K562 (cell line): ENCODE measurements at regions not wholly inside any gene's neighbourhood (a gene's known extent, or its start where the extent isn't known, plus 50 kb on each side); places are given as distances from the start of the nearest gene placed in this dataset.
A peak's percentile ranks its signal among the peaks of the same experiment; 100 is the strongest.

ENCODE experiments used
- ARID1B ChIP-seq: fragments of 450-650 bp; IDR thresholded peaks from 2 replicates; pipeline ENCODE4 v1.6.1; 2016; ENCODE audit warnings: antibody characterized with exemption, mild to moderate bottlenecking, inconsistent platforms
- BDP1 ChIP-seq: IDR thresholded peaks from 3 replicates; pipeline ENCODE4 v1.6.1; 2011; ENCODE audit not compliant: insufficient read length, insufficient read depth
- DACH1 ChIP-seq: fragments of 450-650 bp; IDR thresholded peaks from 2 replicates; pipeline ENCODE4 v1.6.1; 2018; ENCODE audit not compliant: partially characterized antibody
- ETV5 ChIP-seq: sonication (generic); formaldehyde crosslinking; IDR thresholded peaks from 2 replicates; pipeline ENCODE4 v1.4.0; 2020; ENCODE audit warnings: low read depth, mild to moderate bottlenecking, missing genetic modification reagents
- FOXK2 ChIP-seq, 2 experiments: fragments of 450-650 bp; IDR thresholded peaks in 1 of 2; conservative IDR thresholded peaks in 1 of 2; 2 replicates each; pipeline ENCODE4 v1.6.1; 2016; ENCODE audit warnings: low read depth in 2 of 2, mild to moderate bottlenecking in 1 of 2
- MAFF ChIP-seq: IDR thresholded peaks from 2 replicates; pipeline ENCODE4 v1.6.1; 2012; ENCODE audit warnings: low read length, improper control_type of control experiment
- MCM3 ChIP-seq: fragments of 450-650 bp; IDR thresholded peaks from 2 replicates; pipeline ENCODE4 v1.6.1; 2016
- PURB ChIP-seq: sonication (generic); formaldehyde crosslinking; IDR thresholded peaks from 2 replicates; pipeline ENCODE4 v1.9.0; 2021; ENCODE audit warnings: low read depth, mild to moderate bottlenecking, missing genetic modification reagents
- SIN3B ChIP-seq: fragments of 450-650 bp; IDR thresholded peaks from 2 replicates; pipeline ENCODE4 v1.6.1; 2017; ENCODE audit warnings: low read depth, mild to moderate bottlenecking, moderate library complexity
- TAF7 ChIP-seq: fragments of 450-650 bp; IDR thresholded peaks from 2 replicates; pipeline ENCODE4 v1.6.1; 2016; ENCODE audit warnings: missing genetic modification characterization, missing compliant biosample characterization
- ZNF121 ChIP-seq: sonication (generic); formaldehyde crosslinking; conservative IDR thresholded peaks from 2 replicates; pipeline ENCODE4 v1.8.0; 2022; ENCODE audit warnings: missing genetic modification reagents
- ZNF408 ChIP-seq: fragments of 250-450 bp; sonication (Bioruptor Pico); IDR thresholded peaks from 2 replicates; pipeline ENCODE4 v1.4.0; 2020; ENCODE audit warnings: low read depth, mild to moderate bottlenecking, moderate library complexity
- ZNF431 ChIP-seq: sonication (generic); formaldehyde crosslinking; IDR thresholded peaks from 2 replicates; pipeline ENCODE4 v1.8.0; 2022; ENCODE audit warnings: mild to moderate bottlenecking, missing genetic modification reagents
- ZNF551 ChIP-seq: fragments of 250-450 bp; sonication (Bioruptor Pico); IDR thresholded peaks from 2 replicates; pipeline ENCODE4 v1.5.0; 2021; ENCODE audit warnings: mild to moderate bottlenecking, moderate library complexity
- TF ChIP-seq, protein P1 (sequence below): fragments of 250-450 bp; sonication (Bioruptor Pico); IDR thresholded peaks from 2 replicates; pipeline ENCODE4 v1.9.0; 2021; ENCODE audit warnings: mild to moderate bottlenecking
- TF ChIP-seq, protein P2 (sequence below): fragments of 200-600 bp; sonication (generic); IDR thresholded peaks from one replicate; pipeline ENCODE4 v1.6.1; 2012; ENCODE audit warnings: mild to moderate bottlenecking, low read depth, low read length, inconsistent platforms

- TF ChIP-seq ARID1B (peak; percentile 100), FOXK2 (conservative IDR thresholded peaks at IDR 0.05 in 1 of 2, IDR thresholded peaks at IDR 0.05 in 1 of 2; ENCODE audit: low read depth in 2 of 2) (peak; percentile 57 to 78), BDP1 (no peak), ZNF551 (no peak), PURB (no peak), ZNF121 (no peak), TAF7 (0 out of 2 replicates have a peak, but pooled peaks have one; percentile 19), ZNF431 (CRISPR knock-in tag) (no peak), MCM3 (no peak), MAFF (no peak; the same call in 1 of the 2 replicates), DACH1 (no peak), ETV5 (CRISPR knock-in tag) (peak; percentile 99), ZNF408 (CRISPR knock-in tag) (no peak), SIN3B (no peak)
- TF ChIP-seq, protein P1, sequence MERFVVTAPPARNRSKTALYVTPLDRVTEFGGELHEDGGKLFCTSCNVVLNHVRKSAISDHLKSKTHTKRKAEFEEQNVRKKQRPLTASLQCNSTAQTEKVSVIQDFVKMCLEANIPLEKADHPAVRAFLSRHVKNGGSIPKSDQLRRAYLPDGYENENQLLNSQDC (CRISPR knock-in tag): no peak
- TF ChIP-seq, protein P2, sequence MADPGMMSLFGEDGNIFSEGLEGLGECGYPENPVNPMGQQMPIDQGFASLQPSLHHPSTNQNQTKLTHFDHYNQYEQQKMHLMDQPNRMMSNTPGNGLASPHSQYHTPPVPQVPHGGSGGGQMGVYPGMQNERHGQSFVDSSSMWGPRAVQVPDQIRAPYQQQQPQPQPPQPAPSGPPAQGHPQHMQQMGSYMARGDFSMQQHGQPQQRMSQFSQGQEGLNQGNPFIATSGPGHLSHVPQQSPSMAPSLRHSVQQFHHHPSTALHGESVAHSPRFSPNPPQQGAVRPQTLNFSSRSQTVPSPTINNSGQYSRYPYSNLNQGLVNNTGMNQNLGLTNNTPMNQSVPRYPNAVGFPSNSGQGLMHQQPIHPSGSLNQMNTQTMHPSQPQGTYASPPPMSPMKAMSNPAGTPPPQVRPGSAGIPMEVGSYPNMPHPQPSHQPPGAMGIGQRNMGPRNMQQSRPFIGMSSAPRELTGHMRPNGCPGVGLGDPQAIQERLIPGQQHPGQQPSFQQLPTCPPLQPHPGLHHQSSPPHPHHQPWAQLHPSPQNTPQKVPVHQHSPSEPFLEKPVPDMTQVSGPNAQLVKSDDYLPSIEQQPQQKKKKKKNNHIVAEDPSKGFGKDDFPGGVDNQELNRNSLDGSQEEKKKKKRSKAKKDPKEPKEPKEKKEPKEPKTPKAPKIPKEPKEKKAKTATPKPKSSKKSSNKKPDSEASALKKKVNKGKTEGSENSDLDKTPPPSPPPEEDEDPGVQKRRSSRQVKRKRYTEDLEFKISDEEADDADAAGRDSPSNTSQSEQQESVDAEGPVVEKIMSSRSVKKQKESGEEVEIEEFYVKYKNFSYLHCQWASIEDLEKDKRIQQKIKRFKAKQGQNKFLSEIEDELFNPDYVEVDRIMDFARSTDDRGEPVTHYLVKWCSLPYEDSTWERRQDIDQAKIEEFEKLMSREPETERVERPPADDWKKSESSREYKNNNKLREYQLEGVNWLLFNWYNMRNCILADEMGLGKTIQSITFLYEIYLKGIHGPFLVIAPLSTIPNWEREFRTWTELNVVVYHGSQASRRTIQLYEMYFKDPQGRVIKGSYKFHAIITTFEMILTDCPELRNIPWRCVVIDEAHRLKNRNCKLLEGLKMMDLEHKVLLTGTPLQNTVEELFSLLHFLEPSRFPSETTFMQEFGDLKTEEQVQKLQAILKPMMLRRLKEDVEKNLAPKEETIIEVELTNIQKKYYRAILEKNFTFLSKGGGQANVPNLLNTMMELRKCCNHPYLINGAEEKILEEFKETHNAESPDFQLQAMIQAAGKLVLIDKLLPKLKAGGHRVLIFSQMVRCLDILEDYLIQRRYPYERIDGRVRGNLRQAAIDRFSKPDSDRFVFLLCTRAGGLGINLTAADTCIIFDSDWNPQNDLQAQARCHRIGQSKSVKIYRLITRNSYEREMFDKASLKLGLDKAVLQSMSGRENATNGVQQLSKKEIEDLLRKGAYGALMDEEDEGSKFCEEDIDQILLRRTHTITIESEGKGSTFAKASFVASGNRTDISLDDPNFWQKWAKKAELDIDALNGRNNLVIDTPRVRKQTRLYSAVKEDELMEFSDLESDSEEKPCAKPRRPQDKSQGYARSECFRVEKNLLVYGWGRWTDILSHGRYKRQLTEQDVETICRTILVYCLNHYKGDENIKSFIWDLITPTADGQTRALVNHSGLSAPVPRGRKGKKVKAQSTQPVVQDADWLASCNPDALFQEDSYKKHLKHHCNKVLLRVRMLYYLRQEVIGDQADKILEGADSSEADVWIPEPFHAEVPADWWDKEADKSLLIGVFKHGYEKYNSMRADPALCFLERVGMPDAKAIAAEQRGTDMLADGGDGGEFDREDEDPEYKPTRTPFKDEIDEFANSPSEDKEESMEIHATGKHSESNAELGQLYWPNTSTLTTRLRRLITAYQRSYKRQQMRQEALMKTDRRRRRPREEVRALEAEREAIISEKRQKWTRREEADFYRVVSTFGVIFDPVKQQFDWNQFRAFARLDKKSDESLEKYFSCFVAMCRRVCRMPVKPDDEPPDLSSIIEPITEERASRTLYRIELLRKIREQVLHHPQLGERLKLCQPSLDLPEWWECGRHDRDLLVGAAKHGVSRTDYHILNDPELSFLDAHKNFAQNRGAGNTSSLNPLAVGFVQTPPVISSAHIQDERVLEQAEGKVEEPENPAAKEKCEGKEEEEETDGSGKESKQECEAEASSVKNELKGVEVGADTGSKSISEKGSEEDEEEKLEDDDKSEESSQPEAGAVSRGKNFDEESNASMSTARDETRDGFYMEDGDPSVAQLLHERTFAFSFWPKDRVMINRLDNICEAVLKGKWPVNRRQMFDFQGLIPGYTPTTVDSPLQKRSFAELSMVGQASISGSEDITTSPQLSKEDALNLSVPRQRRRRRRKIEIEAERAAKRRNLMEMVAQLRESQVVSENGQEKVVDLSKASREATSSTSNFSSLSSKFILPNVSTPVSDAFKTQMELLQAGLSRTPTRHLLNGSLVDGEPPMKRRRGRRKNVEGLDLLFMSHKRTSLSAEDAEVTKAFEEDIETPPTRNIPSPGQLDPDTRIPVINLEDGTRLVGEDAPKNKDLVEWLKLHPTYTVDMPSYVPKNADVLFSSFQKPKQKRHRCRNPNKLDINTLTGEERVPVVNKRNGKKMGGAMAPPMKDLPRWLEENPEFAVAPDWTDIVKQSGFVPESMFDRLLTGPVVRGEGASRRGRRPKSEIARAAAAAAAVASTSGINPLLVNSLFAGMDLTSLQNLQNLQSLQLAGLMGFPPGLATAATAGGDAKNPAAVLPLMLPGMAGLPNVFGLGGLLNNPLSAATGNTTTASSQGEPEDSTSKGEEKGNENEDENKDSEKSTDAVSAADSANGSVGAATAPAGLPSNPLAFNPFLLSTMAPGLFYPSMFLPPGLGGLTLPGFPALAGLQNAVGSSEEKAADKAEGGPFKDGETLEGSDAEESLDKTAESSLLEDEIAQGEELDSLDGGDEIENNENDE: no peak
Observed at GRCh38 chr7:138352570-138353461, 107.2 kb upstream of the TRIM24 start (continued).
